CD1c-positive myeloid dendritic cell (primary cell): ENCODE measurements at regions not wholly inside any gene's neighbourhood (a gene's known extent, or its start where the extent isn't known, plus 50 kb on each side); places are given as distances from the start of the nearest gene placed in this dataset.
"Not testable (repeated sequence)": the region's sequence is repeated elsewhere in the genome, so short reads cannot be mapped to it uniquely, and the experiment has no call there.

ENCODE experiments used
- DNase-seq: peaks from one replicate; pipeline ENCODE4 v3.0.0-alpha.2; 2016; ENCODE audit errors: extremely low spot score

DNA sequence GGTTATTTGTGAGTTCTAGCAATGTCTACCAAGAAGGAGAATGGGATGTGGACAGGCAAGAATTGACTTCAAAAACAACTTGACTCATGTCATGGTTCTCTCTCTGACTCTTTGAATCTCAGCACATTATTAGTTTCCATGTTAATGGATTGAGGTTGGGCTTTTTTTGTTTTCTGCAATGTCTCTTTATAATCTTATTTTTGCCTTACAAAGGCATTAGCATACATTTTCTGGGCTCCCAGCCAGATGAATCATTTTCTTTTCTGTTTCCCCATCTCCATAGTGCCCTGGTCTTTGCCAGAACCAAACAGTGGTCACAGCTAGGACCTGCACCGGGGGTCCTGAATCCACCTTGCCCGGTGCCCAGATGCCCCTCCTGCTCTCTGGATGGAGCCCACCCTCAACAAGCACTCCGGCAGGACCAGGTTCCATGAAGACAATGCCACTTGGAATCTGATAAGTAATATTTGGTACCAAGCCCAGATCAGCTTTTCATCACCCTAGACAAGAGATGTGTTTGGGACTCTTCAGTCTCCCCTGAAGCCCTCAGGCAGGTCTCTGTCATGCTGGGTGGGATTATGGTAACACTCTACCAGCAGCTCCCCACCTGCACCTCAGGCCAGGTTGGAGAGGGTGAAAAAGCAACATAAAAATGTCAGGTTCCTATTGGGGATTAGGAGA is 266.7 kb upstream of the SULF2 start:
- DNase-seq, result no peak

GRCh38 chr20:48049641-48050040 is 264.4 kb upstream of the SULF2 start:
- no peak for DNase-seq

- DNase-seq, result no peak
Observed at GRCh38 chr20:48049171-48049570, 263.9 kb upstream of the SULF2 start.

- no peak for DNase-seq
Observed at GRCh38 chr20:48047447-48047846, 262.2 kb upstream of the SULF2 start.

DNA sequence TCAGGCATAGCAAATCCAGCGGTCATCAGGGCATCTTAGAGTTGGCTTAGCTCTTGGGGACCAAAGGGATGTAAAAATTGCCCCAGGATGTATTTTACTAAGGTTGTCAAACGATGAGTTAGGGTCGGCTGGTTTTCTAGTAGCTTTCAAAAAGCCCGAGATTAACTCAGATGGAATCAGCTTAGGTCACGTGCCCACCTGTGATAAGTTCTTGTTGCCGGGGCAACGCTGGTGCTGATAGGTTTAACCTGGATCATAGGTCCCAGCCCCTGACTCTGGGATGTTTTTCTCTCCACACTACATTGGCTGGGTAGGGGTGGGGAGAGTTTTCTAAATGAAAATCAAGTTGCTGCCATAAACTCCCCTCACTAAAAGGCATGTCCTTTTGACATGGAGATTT is 257.3 kb upstream of the SULF2 start:
- DNase-seq, result no peak

GRCh38 chr20:48041078-48041780 is 255.9 kb upstream of the SULF2 start:
- no peak for DNase-seq

GRCh38 chr20:48040491-48040890 is 255.2 kb upstream of the SULF2 start:
- DNase-seq, result no peak

- DNase-seq, result no peak
Observed at GRCh38 chr20:48040051-48040450, 254.8 kb upstream of the SULF2 start.

DNA sequence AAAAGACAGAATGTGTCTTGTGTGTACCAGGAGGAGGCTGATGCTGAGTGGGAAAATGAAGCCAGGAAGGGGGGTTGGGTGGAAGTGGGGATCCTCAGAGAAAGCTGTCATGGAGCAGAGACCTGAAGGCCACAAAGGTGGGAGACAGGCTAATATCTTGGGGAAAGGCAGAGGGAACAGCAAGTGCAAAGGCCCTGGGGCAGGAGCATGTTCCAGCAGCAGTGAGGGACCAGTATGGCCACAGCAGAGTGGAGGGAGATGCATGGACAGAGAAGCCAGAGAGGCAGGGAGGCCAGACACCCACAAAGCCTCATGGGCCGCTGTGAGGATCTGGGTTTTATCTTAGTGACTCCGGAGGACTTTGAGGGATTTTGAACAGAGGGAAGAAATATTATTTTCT is 254.2 kb upstream of the SULF2 start:
- no peak for DNase-seq

DNA sequence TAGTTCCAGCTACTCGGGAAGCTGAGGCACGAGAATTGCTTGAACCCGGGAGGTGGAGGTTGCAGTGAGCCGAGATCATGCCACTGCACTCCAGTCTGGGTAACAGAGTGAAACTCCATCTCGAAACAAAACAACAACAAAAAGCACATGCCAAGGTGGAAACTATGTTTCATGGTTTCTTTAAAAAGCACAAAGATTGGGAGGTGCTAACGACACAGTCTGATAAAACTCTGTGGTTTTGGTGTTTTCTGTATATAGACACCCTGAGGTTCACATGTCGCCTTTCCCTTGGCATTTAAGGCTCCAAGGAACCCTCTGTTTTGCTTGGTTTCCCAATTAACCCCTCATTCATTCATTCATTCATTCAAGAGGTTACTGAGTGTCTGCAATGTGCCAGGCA is 253.4 kb upstream of the SULF2 start:
- no peak for DNase-seq

GRCh38 chr20:48037798-48038197 is 252.5 kb upstream of the SULF2 start:
- DNase-seq, result not testable (repeated sequence)

DNA sequence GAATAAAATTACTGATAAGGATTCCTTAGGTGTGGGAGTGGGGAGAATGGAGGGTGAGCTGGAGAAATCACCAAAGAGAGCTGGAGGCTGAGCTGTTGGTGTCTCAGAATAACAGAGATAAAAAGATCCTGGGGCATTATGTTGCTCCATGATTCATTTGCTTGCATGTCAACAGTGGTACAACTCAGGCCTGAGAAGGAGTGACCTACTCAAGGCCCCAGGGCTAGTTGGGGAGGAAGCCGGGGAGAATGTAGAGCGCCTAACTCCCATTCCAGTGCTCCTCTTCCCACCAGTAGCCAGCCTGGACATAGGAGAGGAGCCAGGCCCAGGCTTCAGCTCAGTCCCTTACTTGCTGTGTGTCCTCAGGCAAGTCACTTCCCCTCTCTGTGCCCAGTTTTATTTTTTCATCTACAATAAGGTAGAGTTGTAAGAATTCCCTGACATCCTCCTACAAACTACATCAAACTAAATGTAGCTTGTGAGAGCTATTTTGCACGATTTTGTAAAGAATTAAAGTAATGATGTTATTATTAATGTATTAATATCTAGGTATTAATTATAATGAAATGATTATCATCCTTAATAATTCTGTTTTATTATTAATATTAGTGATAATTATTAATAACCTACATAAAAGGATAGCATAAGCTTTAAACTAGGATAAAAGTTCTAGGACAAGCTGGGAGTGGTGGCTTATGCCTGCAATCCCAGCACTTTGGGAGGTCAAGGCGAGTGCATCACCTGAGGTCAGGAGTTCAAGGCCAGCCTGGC is 250.9 kb upstream of the SULF2 start:
- no peak for DNase-seq

GRCh38 chr20:48034751-48035150 is 249.5 kb upstream of the SULF2 start:
- DNase-seq, result no peak

GRCh38 chr20:48033005-48033404 is 247.7 kb upstream of the SULF2 start:
- not testable (repeated sequence) for DNase-seq

GRCh38 chr20:48031122-48031521 is 245.8 kb upstream of the SULF2 start:
- DNase-seq, result no peak

DNA sequence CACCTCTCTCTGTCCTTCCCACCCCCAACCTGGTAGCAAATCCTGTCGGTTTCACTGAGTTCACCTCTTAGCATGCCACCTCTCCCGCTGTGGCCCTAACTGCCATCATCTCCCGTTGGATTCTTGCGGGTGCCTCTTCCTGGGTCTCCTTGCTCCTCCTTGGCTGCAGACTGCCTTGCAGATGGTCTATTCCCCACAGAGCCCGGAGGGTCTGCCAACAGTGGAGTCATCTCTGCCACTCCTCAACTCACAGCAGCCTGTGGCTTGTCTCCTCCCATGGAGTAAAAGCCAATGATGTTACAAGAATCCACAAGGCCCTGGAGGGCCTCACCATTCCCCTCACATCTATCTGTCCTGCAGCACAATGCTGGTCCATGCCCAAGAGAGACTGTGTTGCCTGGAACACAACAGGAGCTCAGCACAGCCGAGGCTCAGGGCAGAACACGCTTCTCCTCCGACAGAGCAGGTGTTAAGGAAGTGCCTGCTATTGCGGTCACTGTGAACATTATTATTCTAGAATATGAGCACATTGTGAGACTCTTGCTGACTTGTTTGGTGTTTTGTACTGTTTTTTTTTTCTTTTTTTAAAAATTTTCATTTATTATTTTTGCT is 241.8 kb upstream of the SULF2 start:
- DNase-seq, result no peak

DNA sequence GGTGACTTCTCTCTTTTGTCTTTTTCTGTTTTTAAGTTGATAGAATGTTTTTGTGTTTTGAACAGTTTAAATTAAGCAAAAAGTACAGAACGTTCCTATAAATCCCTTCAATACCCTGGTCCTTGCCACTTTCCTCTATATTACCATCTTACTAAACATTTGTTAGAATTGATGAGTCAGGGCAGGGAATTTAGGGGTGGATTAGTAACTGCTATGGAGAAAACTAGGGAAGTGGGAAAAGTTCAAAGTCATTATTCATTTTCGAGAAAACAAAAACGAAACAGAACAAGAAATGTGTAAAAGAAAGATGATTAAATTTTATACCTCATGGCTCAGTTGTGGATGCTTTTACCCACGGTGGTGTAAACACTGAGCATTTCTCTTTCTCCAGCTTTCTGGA is 240.4 kb upstream of the SULF2 start:
- DNase-seq, result no peak

DNA sequence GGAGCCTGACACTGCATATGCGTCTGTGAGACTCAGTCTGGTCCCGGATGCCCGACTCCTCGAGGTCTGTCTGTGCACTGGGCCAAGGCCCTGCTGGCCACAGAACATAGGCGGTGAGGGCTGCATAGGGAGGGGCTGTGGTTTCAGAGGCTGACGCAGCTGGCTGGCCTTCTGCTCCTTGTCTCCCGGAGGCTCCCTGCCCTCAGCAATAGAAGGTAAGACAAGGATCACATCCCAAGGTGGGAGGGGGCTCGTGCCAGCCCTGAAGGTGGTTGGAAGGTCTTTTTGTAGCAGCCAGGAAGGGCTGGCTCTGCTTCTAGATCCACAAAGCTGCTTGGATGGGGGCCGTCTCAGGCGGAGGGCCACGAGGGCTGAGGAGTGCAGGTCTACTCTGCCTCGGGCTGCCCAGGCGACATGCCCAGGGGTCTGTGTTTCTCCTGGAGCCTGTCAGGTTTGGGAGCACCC is 239.8 kb upstream of the SULF2 start:
- no peak for DNase-seq

- DNase-seq, result no peak
Observed at GRCh38 chr20:48024539-48024938, 239.3 kb upstream of the SULF2 start.

DNA sequence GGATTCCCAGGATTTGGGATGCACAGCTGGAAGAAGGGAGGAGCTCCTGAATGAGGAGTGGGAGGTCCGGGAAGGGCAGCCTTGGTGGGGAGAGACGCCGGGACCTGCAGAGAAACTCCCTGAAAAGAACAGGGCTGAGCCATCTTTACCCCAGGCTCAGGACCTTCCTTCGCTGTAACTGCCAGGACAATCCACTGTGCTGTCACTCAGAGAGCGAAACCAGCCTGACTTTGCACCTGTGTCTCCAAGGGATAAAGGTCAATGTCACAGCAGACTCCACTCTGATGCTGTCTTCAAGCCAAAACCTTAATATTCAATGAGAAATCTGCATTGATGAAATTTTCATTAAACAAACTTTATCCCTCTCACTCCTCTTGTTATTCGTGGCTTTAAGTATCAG is 235.4 kb upstream of the SULF2 start:
- not testable (repeated sequence) for DNase-seq

DNA sequence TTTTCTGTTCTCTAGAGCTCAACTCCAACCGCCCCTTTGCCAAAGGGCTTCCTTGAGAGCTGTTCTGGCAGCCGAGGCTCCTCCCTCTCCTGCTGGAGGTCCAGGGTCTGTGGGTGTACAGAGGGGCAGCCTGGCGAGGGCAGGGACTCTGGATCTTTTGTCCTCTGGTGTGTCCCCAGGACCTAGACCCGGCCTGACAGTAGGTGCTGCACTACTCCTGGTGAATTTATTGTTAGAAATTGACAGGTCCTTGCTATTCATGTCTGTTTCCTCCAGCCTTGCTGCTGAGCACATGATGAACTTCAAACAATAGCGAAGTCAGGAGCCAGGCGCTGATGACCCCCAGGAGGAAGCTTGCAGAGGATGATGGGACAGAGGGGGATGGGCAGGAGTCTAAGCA is 234.7 kb upstream of the SULF2 start:
- DNase-seq, result no peak

- no peak for DNase-seq
Observed at GRCh38 chr20:48019496-48019895, 234.2 kb upstream of the SULF2 start.
